Keratinocyte (primary cell): ENCODE measurements at regions not wholly inside any gene's neighbourhood (a gene's known extent, or its start where the extent isn't known, plus 50 kb on each side); places are given as distances from the start of the nearest gene placed in this dataset.

ENCODE experiments used
- DNase-seq: peaks from one replicate; pipeline ENCODE4 v3.0.0-alpha.2; 2011; ENCODE audit warnings: low read depth, missing footprints, low spot score
- FAIRE-seq: peaks from 2 replicates; lab custom pipeline; 2011; peaks lifted over from hg19 to GRCh38; lab: Jason Lieb, UNC
- H2AFZ ChIP-seq: 2 replicates; pipeline ENCODE4 v1.6.0; 2012; ENCODE audit warnings: low read length, control low read depth, inconsistent platforms; ENCODE audit not compliant: control insufficient read depth
- H3K27ac ChIP-seq: 2 replicates; pipeline ENCODE4 v1.5.1; 2011; ENCODE audit warnings: low read length; ENCODE audit not compliant: control insufficient read depth, insufficient read depth
- H3K27me3 ChIP-seq: 3 replicates; pipeline ENCODE4 v1.6.0; 2011; ENCODE audit warnings: low read length; ENCODE audit not compliant: control insufficient read depth, insufficient read depth; ENCODE audit errors: extremely low read depth
- H3K36me3 ChIP-seq, 2 experiments: 2 replicates in 1 of 2; 3 replicates in 1 of 2; pipeline ENCODE4 v1.5.1; 2011; ENCODE audit warnings: low read length in 2 of 2, mild to moderate bottlenecking in 1 of 2; ENCODE audit not compliant: control insufficient read depth in 2 of 2, insufficient read depth in 2 of 2; ENCODE audit errors: extremely low read depth in 1 of 2
- H3K4me1 ChIP-seq: 3 replicates; pipeline ENCODE4 v1.5.1; 2011; ENCODE audit warnings: low read length; ENCODE audit not compliant: control insufficient read depth, insufficient read depth; ENCODE audit errors: extremely low read depth
- H3K4me2 ChIP-seq: 3 replicates; pipeline ENCODE4 v1.6.0; 2011; ENCODE audit warnings: low read depth, low read length; ENCODE audit not compliant: control insufficient read depth, insufficient read depth; ENCODE audit errors: extremely low read depth
- H3K4me3 ChIP-seq, 3 experiments: fragments of 200-600 bp in 1 of 3; sonication (generic) in 1 of 3; 2 replicates in 2 of 3; 3 replicates in 1 of 3; pipeline ENCODE4 v1.5.1; 2011 to 2016; ENCODE audit warnings: low read length in 3 of 3, mild to moderate bottlenecking in 3 of 3, control low read depth in 2 of 3, inconsistent platforms in 1 of 3, low read depth in 1 of 3, mixed read lengths in 1 of 3, mixed run types in 1 of 3, moderate library complexity in 1 of 3; ENCODE audit not compliant: control insufficient read depth in 2 of 3, insufficient read depth in 2 of 3; ENCODE audit errors: extremely low read depth in 1 of 3
- H3K79me2 ChIP-seq: 2 replicates; pipeline ENCODE4 v1.6.0; 2012; ENCODE audit warnings: low read length; ENCODE audit not compliant: control insufficient read depth, insufficient read depth
- H3K9ac ChIP-seq: 3 replicates; pipeline ENCODE4 v1.6.0; 2011; ENCODE audit warnings: low read length; ENCODE audit not compliant: control insufficient read depth, insufficient read depth; ENCODE audit errors: extremely low read depth
- H3K9me1 ChIP-seq: 3 replicates; pipeline ENCODE4 v1.6.0; 2011; ENCODE audit warnings: low read length; ENCODE audit not compliant: control insufficient read depth, insufficient read depth; ENCODE audit errors: extremely low read depth
- H3K9me3 ChIP-seq: 2 replicates; pipeline ENCODE4 v1.5.1; 2012; ENCODE audit warnings: low read depth, low read length; ENCODE audit not compliant: control insufficient read depth
- H4K20me1 ChIP-seq: 3 replicates; pipeline ENCODE4 v1.6.0; 2011; ENCODE audit warnings: low read length; ENCODE audit not compliant: control insufficient read depth, insufficient read depth; ENCODE audit errors: extremely low read depth
- CTCF ChIP-seq, 3 experiments: IDR thresholded peaks in 1 of 3; conservative IDR thresholded peaks in 1 of 3; optimal IDR thresholded peaks in 1 of 3; 2 replicates in 2 of 3; 3 replicates in 1 of 3; pipeline versions ENCODE3 to v1.5.1; 2011; ENCODE audit warnings: low read length in 3 of 3, mild to moderate bottlenecking in 3 of 3, moderate library complexity in 2 of 3, control low read depth in 1 of 3, inconsistent platforms in 1 of 3; ENCODE audit not compliant: insufficient read depth in 2 of 3; ENCODE audit errors: extremely low read depth in 1 of 3
- EZH2 ChIP-seq: IDR thresholded peaks from one replicate; pipeline ENCODE4 v1.6.1; 2012; ENCODE audit warnings: inconsistent platforms, mild to moderate bottlenecking, low read length, moderate library complexity
- dilution Hi-C: fragments of 300-500 bp; cut with MboI; formaldehyde crosslinking; loops from one replicate; pipeline ENCODE4 v1.7.0; 2020; ENCODE audit warnings: low sequenced_read_pairs; ENCODE audit not compliant: extremely low pct_ligation_motif_present

GRCh38 chr1:2967881-2968280, 53.4 kb upstream of the ACTRT2 start:
- H3K27ac ChIP-seq: no peak overlapping the region
- no peaks in the 10 kb centered on the region for H3K9me1 ChIP-seq
- no peaks in the 10 kb centered on the region for H3K27me3 ChIP-seq
- no peak for TF ChIP-seq CTCF (optimal IDR thresholded peaks at IDR 0.05 in 1 of 3, IDR thresholded peaks at IDR 0.05 in 1 of 3, conservative IDR thresholded peaks at IDR 0.05 in 1 of 3; ENCODE audit: extremely low read depth in 1 of 3, insufficient read depth in 2 of 3, low read length in 3 of 3)
- TF ChIP-seq EZH2: no peak
- FAIRE-seq: no peak
- H3K4me3 ChIP-seq: no peak overlapping the region
- dilution Hi-C loops: no loop called here
- no peak overlapping the region for H3K9ac ChIP-seq
- H3K4me1 ChIP-seq: no peaks in the 10 kb centered on the region
- no peak overlapping the region for H3K4me2 ChIP-seq
- no peaks in the 10 kb centered on the region for H4K20me1 ChIP-seq
- peaks cover 14% of the 10 kb centered on the region for H3K9me3 ChIP-seq
- H2AFZ ChIP-seq: no peak overlapping the region
- no peak for DNase-seq
- no peaks in the 10 kb centered on the region for H3K36me3 ChIP-seq
- H3K79me2 ChIP-seq: no peaks in the 10 kb centered on the region

- DNase-seq: no peak
- Histone ChIP-seq H3K27me3 (no peaks in the 10 kb centered on the region), H2AFZ (no peak overlapping the region), H3K9ac (no peak overlapping the region), H3K79me2 (no peaks in the 10 kb centered on the region), H3K4me2 (no peak overlapping the region), H3K4me1 (no peaks in the 10 kb centered on the region), H3K4me3 (no peak overlapping the region), H3K27ac (no peak overlapping the region), H3K9me1 (no peaks in the 10 kb centered on the region), H3K9me3 (peaks cover 14% of the 10 kb centered on the region), H3K36me3 (no peaks in the 10 kb centered on the region), H4K20me1 (no peaks in the 10 kb centered on the region)
- no peak for TF ChIP-seq EZH2
- no peak for TF ChIP-seq CTCF (optimal IDR thresholded peaks at IDR 0.05 in 1 of 3, IDR thresholded peaks at IDR 0.05 in 1 of 3, conservative IDR thresholded peaks at IDR 0.05 in 1 of 3; ENCODE audit: extremely low read depth in 1 of 3, insufficient read depth in 2 of 3, low read length in 3 of 3)
- dilution Hi-C loops: no loop called here
- FAIRE-seq: no peak
Measured at GRCh38 chr1:2968471-2968881, 52.8 kb upstream of the ACTRT2 start.
